ENCODE measurements at regions not wholly inside any gene's neighbourhood (a gene's known extent, or its start where the extent isn't known, plus 50 kb on each side); places are given as distances from the start of the nearest gene placed in this dataset.

GRCh38 chr5:5623397-5623796 lies 200.9 kb downstream of the ICE1 start:
- H3K9me3 Mint-ChIP-seq: peaks cover 45 to 53% of the 10 kb centered on the region in 2 experiments
- no peak overlapping the region for H3K23ac ChIP-seq (ENCODE audit: insufficient read length, low read depth, low read length)
- TF ChIP-seq CTCF (conservative IDR thresholded peaks at IDR 0.05): no peak
- no CpG with 5 or more reads among the region's 2 CpGs for WGBS (ENCODE audit: extremely low coverage, insufficient read length, low lambda C conversion rate)
- peaks cover 4% of the 10 kb centered on the region; the same call in 1 of the 2 replicates for H3K27me3 Mint-ChIP-seq (ENCODE audit: low read depth)
- no peak overlapping the region for H3K4me3 Mint-ChIP-seq
- H3K9me3 ChIP-seq (ENCODE audit: control insufficient read depth, low read depth, low read length): peaks cover 24% of the 10 kb centered on the region
- no peaks in the 10 kb centered on the region for H3K23me2 ChIP-seq (ENCODE audit: insufficient read length, low read depth, low read length, poor library complexity, severe bottlenecking)
- no peaks in the 10 kb centered on the region for H4K20me1 ChIP-seq (ENCODE audit: control insufficient read depth, insufficient read depth, insufficient read length)
- no peaks in the 10 kb centered on the region for H3K79me1 ChIP-seq (ENCODE audit: insufficient read depth, low read depth, low read length, poor library complexity, severe bottlenecking)
- H2BK20ac ChIP-seq (ENCODE audit: low read depth, low read length, poor library complexity, severe bottlenecking): no peak overlapping the region
- H3K79me2 ChIP-seq (ENCODE audit: insufficient read depth, low read length): no peaks in the 10 kb centered on the region
- no peak overlapping the region for H4K91ac ChIP-seq (ENCODE audit: insufficient read length, low read depth, low read length)
- no peak overlapping the region for H3K27ac Mint-ChIP-seq
- no peak overlapping the region for H2BK15ac ChIP-seq (ENCODE audit: low read depth, low read length)
- no peaks in the 10 kb centered on the region for H3K4me1 ChIP-seq (ENCODE audit: insufficient read depth, low read length)
- H3K4me1 Mint-ChIP-seq: no peaks in the 10 kb centered on the region
- no peak overlapping the region for H2BK5ac ChIP-seq (ENCODE audit: insufficient read length, low read length)
- no peak overlapping the region for H3K27ac ChIP-seq (ENCODE audit: insufficient read length, low read depth, low read length)
- no peak overlapping the region for H3K14ac ChIP-seq (ENCODE audit: insufficient read depth, low read length)
- no peak overlapping the region for H3K56ac ChIP-seq (ENCODE audit: insufficient read length, low read depth, low read length)
- no peak overlapping the region for H3K4me2 ChIP-seq (ENCODE audit: insufficient read depth, insufficient read length, low read length)
- H3K27me3 ChIP-seq (ENCODE audit: insufficient read depth, low read length): no peaks in the 10 kb centered on the region
- no peak overlapping the region for H4K5ac ChIP-seq (ENCODE audit: insufficient read length, low read depth, low read length)
- no peak overlapping the region for H2AFZ ChIP-seq (ENCODE audit: low read length)
- H3K36me3 Mint-ChIP-seq (ENCODE audit: insufficient read depth in 1 of 3, low read depth in 3 of 3): peaks cover 25 to 47% (median 38%) of the 10 kb centered on the region in 3 experiments
- no peak overlapping the region for H3T11ph ChIP-seq (ENCODE audit: low read length)
- no peak overlapping the region for H2BK12ac ChIP-seq (ENCODE audit: insufficient read length, low read depth, low read length)
- no peak overlapping the region for H4K8ac ChIP-seq (replicated peaks; ENCODE audit: insufficient read length, low read depth, low read length)
- H3K4ac ChIP-seq (ENCODE audit: low read depth, low read length): no peak overlapping the region
- no peak for DNase-seq
- H2AK5ac ChIP-seq (ENCODE audit: insufficient read length, low read length): no peak overlapping the region
- no peak overlapping the region for H3K9ac ChIP-seq (ENCODE audit: extremely low read depth, insufficient read length, low read length)
- no peak overlapping the region for H3K18ac ChIP-seq (ENCODE audit: insufficient read length, low read depth, low read length)
- no peak overlapping the region for H2BK120ac ChIP-seq (ENCODE audit: low read depth, low read length, poor library complexity, severe bottlenecking)
